Endothelial cell (in vitro differentiated cells): ENCODE measurements at regions not wholly inside any gene's neighbourhood (a gene's known extent, or its start where the extent isn't known, plus 50 kb on each side); places are given as distances from the start of the nearest gene placed in this dataset.

Source experiments
- DNase-seq: peaks from one replicate; pipeline ENCODE4 v3.0.0; 2021; ENCODE audit warnings: low spot score
- H3K27ac Mint-ChIP-seq: one replicate; pipeline ENCODE4 v1.8.0; 2021; ENCODE audit warnings: mixed read lengths, inconsistent platforms; ENCODE audit not compliant: unreplicated experiment
- H3K27me3 Mint-ChIP-seq: one replicate; pipeline ENCODE4 v1.8.0; 2021; ENCODE audit warnings: mild to moderate bottlenecking, moderate library complexity, mixed read lengths, inconsistent platforms; ENCODE audit not compliant: unreplicated experiment
- H3K36me3 Mint-ChIP-seq: one replicate; pipeline ENCODE4 v1.8.0; 2021; ENCODE audit warnings: mild to moderate bottlenecking, low read depth, mixed read lengths, inconsistent platforms; ENCODE audit not compliant: unreplicated experiment
- H3K4me1 Mint-ChIP-seq: one replicate; pipeline ENCODE4 v1.8.0; 2021; ENCODE audit warnings: mild to moderate bottlenecking, mixed read lengths, inconsistent platforms; ENCODE audit not compliant: unreplicated experiment
- H3K4me3 Mint-ChIP-seq: one replicate; pipeline ENCODE4 v1.8.0; 2021; ENCODE audit warnings: mild to moderate bottlenecking, mixed read lengths, inconsistent platforms; ENCODE audit not compliant: unreplicated experiment
- H3K9me3 Mint-ChIP-seq: one replicate; pipeline ENCODE4 v1.8.0; 2021; ENCODE audit warnings: mixed read lengths, inconsistent platforms; ENCODE audit not compliant: unreplicated experiment
- TF ChIP-seq, protein P1 (sequence below): fragments of 200-600 bp; sonication (generic); IDR thresholded peaks from one replicate; pipeline ENCODE4 v1.5.0; 2021; ENCODE audit warnings: antibody characterized with exemption; ENCODE audit not compliant: unreplicated experiment

DNA sequence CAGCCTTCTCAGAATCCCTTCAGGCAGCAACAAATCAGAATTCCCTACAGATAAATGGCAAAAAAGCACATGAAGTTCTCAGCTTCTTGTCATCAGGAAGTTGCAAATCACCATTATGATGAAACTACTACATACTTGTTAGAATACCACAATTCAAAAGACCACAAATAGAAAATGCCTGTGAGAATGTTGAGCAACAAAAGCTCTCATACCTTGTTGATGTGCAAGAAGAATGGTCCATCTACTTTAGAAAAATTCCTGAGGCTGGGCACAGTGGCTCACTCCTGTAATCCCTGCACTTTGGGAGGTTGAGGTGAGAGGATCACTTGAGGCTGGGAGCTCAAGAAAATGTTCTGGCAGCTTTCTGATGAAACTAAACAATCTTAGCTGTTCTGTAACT, 278.1 kb downstream of the ICE1 start:
- Mint-ChIP-seq H3K27me3 (no peaks in the 10 kb centered on the region), H3K4me1 (peaks cover 8% of the 10 kb centered on the region), H3K4me3 (no peak overlapping the region), H3K9me3 (no peaks in the 10 kb centered on the region), H3K36me3 (no peaks in the 10 kb centered on the region), H3K27ac (no peak overlapping the region)
- TF ChIP-seq, protein P1, sequence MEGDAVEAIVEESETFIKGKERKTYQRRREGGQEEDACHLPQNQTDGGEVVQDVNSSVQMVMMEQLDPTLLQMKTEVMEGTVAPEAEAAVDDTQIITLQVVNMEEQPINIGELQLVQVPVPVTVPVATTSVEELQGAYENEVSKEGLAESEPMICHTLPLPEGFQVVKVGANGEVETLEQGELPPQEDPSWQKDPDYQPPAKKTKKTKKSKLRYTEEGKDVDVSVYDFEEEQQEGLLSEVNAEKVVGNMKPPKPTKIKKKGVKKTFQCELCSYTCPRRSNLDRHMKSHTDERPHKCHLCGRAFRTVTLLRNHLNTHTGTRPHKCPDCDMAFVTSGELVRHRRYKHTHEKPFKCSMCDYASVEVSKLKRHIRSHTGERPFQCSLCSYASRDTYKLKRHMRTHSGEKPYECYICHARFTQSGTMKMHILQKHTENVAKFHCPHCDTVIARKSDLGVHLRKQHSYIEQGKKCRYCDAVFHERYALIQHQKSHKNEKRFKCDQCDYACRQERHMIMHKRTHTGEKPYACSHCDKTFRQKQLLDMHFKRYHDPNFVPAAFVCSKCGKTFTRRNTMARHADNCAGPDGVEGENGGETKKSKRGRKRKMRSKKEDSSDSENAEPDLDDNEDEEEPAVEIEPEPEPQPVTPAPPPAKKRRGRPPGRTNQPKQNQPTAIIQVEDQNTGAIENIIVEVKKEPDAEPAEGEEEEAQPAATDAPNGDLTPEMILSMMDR, result no peak
- DNase-seq, result no peak

DNA sequence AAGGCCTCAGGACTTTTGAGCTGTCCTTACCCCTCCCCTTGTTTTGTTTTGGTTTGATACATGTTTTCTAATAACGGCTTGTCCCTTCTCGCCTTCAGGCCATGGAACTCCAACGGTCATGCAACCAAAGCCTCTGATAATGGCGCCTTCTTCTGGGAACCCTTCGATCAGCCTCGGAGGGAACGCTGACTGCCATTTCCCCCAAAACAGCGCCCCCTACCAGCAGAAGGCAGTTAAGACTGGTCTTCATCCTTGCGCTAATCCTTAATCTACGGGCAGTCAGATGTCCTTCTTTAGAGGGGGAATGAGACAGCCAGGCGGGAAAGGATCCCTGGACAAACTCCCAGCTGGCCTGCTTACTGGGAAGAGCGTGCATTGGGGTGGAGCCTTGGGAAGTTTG, 276.6 kb downstream of the ICE1 start:
- no peak for DNase-seq
- Mint-ChIP-seq H3K36me3 (no peaks in the 10 kb centered on the region), H3K27me3 (no peaks in the 10 kb centered on the region)

DNA sequence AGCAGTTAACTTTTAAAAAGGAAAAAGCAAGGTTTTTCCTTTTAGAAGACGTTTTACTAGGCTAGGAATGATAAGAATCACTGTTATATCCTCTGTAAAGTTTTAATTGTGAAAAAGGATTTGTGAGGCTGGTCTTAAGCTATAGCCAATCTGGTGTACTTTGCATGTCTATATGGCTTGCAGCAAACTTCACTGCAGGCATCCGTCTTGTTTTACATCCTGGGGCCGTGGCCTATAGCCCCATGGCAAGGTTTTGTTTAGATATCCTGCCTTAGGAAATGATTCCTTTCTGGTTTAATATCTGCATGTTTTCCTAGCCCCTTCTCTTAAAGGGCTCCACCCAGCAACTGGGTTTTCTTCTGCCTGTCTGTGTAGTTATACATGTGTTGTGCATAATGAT, 272.8 kb downstream of the ICE1 start:
- Mint-ChIP-seq H3K4me1 (no peaks in the 10 kb centered on the region), H3K9me3 (no peaks in the 10 kb centered on the region), H3K4me3 (no peak overlapping the region), H3K27ac (no peak overlapping the region), H3K27me3 (no peaks in the 10 kb centered on the region), H3K36me3 (no peaks in the 10 kb centered on the region)
- DNase-seq, result no peak
- TF ChIP-seq, protein P1, result no peak

More for the DNA sequence above, 276.6 kb downstream of the ICE1 start:
- no peaks in the 10 kb centered on the region for H3K4me1 Mint-ChIP-seq
- TF ChIP-seq, protein P1, result peak; percentile 23
- no peaks in the 10 kb centered on the region for H3K9me3 Mint-ChIP-seq
- no peak overlapping the region for H3K4me3 Mint-ChIP-seq
- no peak overlapping the region for H3K27ac Mint-ChIP-seq

DNA sequence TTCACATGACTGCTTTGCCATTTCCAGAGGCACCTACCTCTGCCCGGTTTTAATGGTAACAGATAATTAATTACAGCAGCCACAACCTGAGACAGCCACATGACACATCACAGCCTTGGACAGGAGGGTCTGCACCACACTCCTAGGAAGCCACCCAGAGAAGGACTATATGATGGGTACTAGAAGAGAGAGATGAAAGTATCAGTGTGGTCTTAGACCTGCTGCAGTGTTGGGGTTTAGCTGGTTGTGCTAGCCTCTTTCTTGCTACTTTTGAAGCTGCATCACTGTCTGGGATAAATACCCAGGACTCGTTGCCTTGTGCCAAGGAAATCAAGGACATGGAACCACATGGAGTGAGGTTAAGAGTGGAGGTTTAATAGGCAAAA, 266.4 kb downstream of the ICE1 start:
- Mint-ChIP-seq H3K9me3 (no peaks in the 10 kb centered on the region), H3K4me1 (peaks cover 9% of the 10 kb centered on the region), H3K36me3 (no peaks in the 10 kb centered on the region), H3K27me3 (peaks cover 3% of the 10 kb centered on the region), H3K27ac (no peak overlapping the region), H3K4me3 (no peak overlapping the region)
- DNase-seq, result no peak
- TF ChIP-seq, protein P1, result no peak

DNA sequence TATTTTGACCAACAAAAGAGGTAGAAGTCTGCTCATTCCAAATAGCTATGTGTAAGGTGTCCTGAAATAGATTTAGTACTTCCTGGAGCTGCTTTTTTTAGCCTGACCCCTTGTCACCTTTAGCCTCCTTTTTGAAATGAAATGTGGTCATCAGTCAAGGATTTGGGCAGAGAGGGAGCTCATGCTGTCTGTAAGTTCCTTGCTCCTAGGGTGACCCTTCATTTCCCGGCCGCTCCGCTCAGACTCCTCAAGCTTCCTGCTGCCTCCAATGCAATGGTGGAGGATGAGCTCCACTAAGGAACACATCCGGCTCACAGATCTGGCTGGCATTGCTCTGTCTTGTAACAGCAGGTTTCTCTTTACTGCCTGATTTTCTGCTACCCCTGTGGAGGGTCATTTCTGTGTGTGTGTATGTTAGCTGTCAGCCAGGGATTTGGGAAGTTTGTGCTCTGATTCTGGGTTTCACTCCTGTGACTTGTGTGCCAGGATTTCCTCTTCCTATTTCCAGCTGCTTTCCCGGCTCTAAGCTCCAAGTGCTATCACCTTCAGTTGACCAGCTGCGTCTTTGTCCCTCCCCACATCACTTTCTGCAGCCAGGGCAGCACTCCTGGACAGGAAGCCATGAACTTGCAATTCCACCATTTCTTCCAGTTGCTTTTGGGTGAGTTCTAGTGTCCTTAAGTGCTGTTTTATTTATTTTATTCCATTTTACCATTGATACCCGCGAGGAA, 265.9 kb downstream of the ICE1 start:
- peak overlapping the region; percentile 68 for H3K27ac Mint-ChIP-seq
- TF ChIP-seq, protein P1, result no peak
- peak; percentile 14 for DNase-seq
- H3K36me3 Mint-ChIP-seq, result no peaks in the 10 kb centered on the region
- H3K4me1 Mint-ChIP-seq, result peaks cover 9% of the 10 kb centered on the region
- no peak overlapping the region for H3K4me3 Mint-ChIP-seq
- H3K9me3 Mint-ChIP-seq, result no peaks in the 10 kb centered on the region
- H3K27me3 Mint-ChIP-seq, result peaks cover 5% of the 10 kb centered on the region
